GM12891 (cell line): ENCODE measurements at regions not wholly inside any gene's neighbourhood (a gene's known extent, or its start where the extent isn't known, plus 50 kb on each side); places are given as distances from the start of the nearest gene placed in this dataset.

ENCODE experiments used
- POLR2A ChIP-seq: IDR thresholded peaks from 2 replicates; pipeline ENCODE4 v1.6.1; 2011; ENCODE audit warnings: low read depth, low read length, control low read depth
- POLR2AphosphoS5 ChIP-seq: IDR thresholded peaks from 2 replicates; pipeline ENCODE4 v1.6.1; 2011; ENCODE audit warnings: low read depth, low read length, control low read depth
- TAF1 ChIP-seq: IDR thresholded peaks from 2 replicates; pipeline ENCODE4 v1.6.1; 2011; ENCODE audit warnings: low read depth, low read length, control low read depth

GRCh38 chr3:190996181-190996775, 133.8 kb upstream of the GMNC start:
- no peak for TF ChIP-seq POLR2A
- TF ChIP-seq POLR2AphosphoS5: no peak
- TF ChIP-seq TAF1: no peak
